GM19397 (cell line): ENCODE measurements at regions not wholly inside any gene's neighbourhood (a gene's known extent, or its start where the extent isn't known, plus 50 kb on each side); places are given as distances from the start of the nearest gene placed in this dataset.
"Not testable (repeated sequence)": the region's sequence is repeated elsewhere in the genome, so short reads cannot be mapped to it uniquely, and the experiment has no call there.

Experiments used
- ATAC-seq: cut with Tn5 transposase; IDR thresholded peaks from one replicate; pipeline ENCODE4 v1.9.1; 2021; ENCODE audit warnings: mild to moderate bottlenecking, moderate library complexity; ENCODE audit not compliant: unreplicated experiment

- ATAC-seq, result no peak
These were observed 157.1 kb upstream of the GRK3 start for GRCh38 chr22:25407226-25407858.

- ATAC-seq, result no peak
These were observed 156.6 kb upstream of the GRK3 start for GRCh38 chr22:25407859-25408229.

- no peak for ATAC-seq
These were observed 155.2 kb upstream of the GRK3 start for GRCh38 chr22:25409240-25409639.

GRCh38 chr22:25410849-25411248 lies 153.6 kb upstream of the GRK3 start:
- ATAC-seq, result no peak

GRCh38 chr22:25413620-25414019 lies 150.9 kb upstream of the GRK3 start:
- ATAC-seq, result no peak

- ATAC-seq, result not testable (repeated sequence)
These were observed 148.7 kb upstream of the GRK3 start for GRCh38 chr22:25415731-25416130.

GRCh38 chr22:25417826-25418225 lies 146.6 kb upstream of the GRK3 start:
- not testable (repeated sequence) for ATAC-seq

- no peak for ATAC-seq
These were observed 145.0 kb upstream of the GRK3 start for GRCh38 chr22:25419247-25420113.

- not testable (repeated sequence) for ATAC-seq
These were observed 144.4 kb upstream of the GRK3 start for GRCh38 chr22:25420114-25420441.

GRCh38 chr22:25420471-25420924 lies 144.0 kb upstream of the GRK3 start:
- no peak for ATAC-seq

GRCh38 chr22:25420925-25421904 lies 143.3 kb upstream of the GRK3 start:
- no peak for ATAC-seq

- ATAC-seq, result not testable (repeated sequence)
These were observed 137.8 kb upstream of the GRK3 start for GRCh38 chr22:25426530-25427308.

- ATAC-seq, result not testable (repeated sequence)
These were observed 132.7 kb upstream of the GRK3 start for GRCh38 chr22:25431637-25432342.

GRCh38 chr22:25433381-25433970 lies 131.0 kb upstream of the GRK3 start:
- not testable (repeated sequence) for ATAC-seq

GRCh38 chr22:25437414-25438160 lies 126.9 kb upstream of the GRK3 start:
- no peak for ATAC-seq

- no peak for ATAC-seq
These were observed 117.3 kb upstream of the GRK3 start for GRCh38 chr22:25447067-25447685.

GRCh38 chr22:25447686-25448434 lies 116.6 kb upstream of the GRK3 start:
- ATAC-seq, result peak; percentile 88
